ENCODE measurements at regions not wholly inside any gene's neighbourhood (a gene's known extent, or its start where the extent isn't known, plus 50 kb on each side); places are given as distances from the start of the nearest gene placed in this dataset.
"Not testable (repeated sequence)": the region's sequence is repeated elsewhere in the genome, so short reads cannot be mapped to it uniquely, and the experiment has no call there.

DNA sequence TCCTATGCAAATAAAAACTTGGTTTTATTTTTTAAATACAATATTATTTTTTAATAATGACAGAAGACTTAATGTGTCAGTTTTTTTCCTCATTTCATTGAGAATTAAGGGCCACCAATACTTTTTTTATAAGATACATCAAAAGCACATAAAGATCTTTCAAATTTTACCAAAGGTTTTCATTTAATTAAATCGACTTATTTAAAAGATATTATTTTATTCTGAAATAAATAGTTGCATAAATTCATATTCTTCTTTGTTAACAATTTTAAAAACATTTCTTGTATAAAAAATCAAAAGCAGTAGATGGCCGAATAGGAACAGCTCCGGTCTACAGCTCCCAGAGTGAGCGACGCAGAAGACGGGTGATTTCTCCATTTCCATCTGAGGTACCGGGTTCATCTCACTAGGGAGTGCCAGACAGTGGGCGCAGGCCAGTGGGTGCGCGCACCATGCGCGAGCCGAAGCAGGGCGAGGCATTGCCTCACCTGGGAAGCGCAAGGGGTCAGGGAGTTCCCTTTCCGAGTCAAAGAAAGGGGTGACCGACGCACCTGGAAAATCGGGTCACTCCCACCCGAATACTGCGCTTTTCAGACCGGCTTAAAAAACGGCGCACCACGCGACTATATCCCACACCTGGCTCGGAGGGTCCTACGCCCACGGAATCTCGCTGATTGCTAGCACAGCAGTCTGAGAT lies 374.6 kb upstream of the NPVF start:
- DNase-seq: not testable (repeated sequence)

GRCh38 chr7:25603427-25603740 lies 375.1 kb upstream of the NPVF start:
- DNase-seq: not testable (repeated sequence)

DNA sequence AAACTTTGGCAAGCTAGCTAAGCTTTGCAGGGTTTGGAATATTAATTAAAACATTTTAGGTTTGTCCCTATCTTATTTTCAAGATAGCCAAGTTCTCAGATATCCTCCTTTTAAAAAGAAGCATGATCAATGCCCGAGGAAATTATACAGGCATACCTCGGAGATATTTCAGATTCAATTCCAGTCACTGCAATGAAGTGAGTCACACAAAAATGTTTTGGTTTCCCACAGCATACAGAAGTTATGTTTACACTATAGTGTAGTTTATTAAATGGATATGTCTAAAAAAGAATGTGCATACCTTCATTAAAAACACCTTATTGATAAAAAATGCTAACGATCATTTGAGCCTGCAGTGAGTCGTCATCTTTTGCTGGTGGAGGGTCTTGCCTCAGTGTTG lies 382.9 kb upstream of the NPVF start:
- DNase-seq: no peak

DNA sequence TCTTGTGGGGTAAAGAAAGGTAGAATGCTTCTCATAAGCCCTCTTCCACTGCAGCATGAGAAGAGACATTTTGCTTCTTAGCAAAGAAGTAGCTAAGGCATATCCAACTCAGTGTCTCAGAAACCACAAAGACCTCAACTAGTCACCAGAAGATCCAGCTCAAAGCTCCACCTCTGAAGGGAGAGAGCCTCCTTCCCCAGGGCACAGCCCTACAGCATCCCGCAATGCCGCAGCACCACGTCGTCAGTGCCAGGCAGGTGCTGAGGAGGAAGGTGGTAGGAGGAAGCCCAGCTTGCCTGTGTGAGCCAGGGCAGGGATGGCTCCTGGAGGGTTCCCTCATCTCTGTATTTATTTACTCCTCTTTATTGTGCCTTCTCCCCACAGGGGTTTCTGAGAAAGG lies 385.6 kb upstream of the NPVF start:
- no peak for DNase-seq

GRCh38 chr7:25614415-25614814 lies 386.1 kb upstream of the NPVF start:
- no peak for DNase-seq

DNA sequence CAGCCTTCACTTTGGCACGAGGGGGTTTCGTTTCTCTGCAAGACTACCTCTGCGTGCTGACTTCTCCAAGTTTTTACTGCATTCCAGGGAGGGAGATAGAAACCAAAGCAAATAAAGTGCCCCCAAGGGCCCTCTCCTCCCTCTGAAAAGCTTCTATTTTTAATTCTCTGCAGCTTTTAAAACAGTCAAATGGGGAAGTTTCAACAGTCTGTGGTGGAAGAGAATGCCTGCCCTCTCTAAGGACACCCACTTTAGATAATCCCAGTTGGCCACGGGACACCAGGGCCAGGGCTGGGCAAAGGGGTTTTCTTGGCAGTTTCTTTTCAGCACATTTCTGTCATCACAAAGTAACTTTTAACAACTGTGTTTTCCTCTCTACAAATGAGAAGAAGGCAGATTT lies 386.7 kb upstream of the NPVF start:
- DNase-seq: no peak

DNA sequence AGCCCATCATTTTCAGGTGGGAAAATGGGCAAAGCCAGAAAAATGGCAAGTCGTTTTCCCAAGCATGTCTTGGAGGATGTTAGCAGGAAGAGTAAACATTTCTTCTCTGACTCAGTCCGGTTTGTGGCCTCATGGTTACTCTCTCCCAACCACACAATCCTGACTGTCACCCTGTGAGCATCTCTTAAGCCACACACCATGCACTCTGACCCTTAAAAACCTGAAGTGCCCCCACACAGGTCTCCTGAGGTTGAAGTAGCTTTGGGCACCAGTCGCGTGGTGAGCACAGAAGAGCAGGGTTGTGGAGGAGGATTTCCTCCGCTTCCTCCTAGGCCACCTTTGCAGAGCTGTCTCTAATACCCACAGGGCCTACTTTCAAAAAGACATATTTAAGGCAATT lies 387.3 kb upstream of the NPVF start:
- DNase-seq: no peak

DNA sequence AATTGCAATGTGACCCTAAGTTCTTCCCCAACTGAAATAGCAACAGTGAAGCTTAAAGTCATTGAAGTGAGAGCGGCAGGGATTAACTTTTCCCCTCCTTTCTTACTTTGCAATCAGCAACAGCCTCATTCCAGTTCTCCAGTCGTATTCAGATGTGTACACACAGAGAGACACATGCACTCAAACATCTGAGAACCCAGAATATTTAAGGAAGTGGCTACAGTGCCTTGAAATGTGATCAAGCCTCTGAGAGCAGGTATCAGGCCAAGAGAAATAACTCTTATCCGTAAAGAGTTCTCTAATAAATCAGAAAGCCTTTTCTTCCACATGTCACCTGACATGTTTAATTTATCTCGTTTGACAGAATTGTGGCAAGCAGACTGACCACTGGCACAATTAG lies 388.9 kb upstream of the NPVF start:
- no peak for DNase-seq

- DNase-seq: no peak
These were observed 389.4 kb upstream of the NPVF start for GRCh38 chr7:25617673-25618072.

- no peak for DNase-seq
These were observed 391.1 kb upstream of the NPVF start for GRCh38 chr7:25619381-25619780.

DNA sequence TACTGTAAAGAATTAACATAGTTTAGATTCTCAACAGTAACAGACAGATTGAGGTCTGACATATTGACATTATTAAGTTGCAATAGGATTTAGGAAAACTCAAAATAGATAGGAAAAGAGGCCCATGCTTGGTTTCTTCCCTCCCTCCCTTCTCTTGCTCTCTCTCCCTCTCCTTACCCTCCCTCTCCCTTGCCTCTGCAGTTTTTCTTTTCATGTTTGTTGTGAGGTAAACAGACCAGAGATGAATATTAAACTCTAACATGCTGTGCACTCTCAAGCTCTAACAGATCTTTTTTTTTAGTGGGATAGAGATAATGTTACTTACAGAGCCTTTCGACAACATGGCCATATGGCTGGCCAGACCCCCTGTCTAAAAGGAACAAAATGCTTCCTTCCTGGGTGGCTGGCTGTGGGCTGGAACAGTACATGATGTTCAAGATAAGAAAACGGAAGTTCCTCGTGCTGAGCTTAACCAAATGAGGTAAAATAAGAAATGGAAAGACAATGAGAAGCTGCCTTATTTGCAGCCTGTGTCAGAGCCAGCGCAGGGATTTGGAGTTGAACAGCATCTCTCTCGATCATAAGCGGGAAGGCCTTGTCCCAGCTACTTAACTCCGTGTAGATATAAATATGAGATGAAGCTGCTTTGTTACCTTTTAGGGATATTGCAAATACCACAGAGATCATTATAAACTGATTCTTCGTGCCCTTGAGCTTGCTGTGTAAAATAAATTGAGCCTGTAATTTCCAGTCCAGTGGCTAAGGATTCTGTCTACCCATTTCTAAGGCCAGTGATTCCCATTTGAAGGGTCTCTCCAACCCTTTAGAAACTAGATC lies 391.9 kb upstream of the NPVF start:
- peak; percentile 82 for DNase-seq

DNA sequence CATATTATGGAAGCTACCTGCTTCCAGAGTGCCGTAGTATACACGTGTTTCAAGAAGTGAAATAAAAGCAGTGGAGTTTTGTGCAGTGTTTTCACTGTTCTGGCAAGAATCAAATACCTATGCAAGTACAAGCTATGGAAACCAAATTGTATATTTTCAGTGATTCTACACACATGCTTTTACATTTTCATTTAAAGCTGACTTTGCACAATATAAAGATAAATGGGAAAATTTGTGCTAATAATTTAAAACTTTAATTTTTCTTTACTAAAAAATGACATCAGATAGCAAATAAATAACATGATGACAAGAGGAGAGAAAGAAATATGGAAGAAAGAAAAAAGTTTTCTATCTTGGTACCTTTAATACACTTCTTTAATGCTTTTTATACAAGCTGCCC lies 393.7 kb upstream of the NPVF start:
- DNase-seq: no peak

- no peak for DNase-seq
These were observed 394.4 kb upstream of the NPVF start for GRCh38 chr7:25622695-25623094.

DNA sequence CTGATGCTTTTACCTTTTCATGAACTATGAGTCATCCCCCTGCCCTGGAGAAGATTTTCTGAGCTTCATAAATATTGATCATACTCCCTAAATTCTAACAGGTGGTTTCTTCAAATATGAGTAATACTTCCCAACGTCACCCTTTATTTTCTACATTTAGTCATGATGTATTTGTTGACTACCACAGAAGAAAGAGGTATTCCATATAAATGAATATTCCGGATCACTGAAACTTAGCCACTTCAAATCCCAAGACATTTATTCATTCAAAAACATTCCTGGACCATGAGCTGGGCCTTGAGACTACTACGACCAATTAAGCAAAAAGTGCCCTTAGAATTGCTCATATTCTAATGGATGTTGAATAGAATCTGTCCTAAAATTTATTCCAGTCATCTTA lies 395.8 kb upstream of the NPVF start:
- no peak for DNase-seq

GRCh38 chr7:25624833-25625232 lies 396.5 kb upstream of the NPVF start:
- no peak for DNase-seq

- no peak for DNase-seq
These were observed 397.2 kb upstream of the NPVF start for GRCh38 chr7:25625306-25625992.

GRCh38 chr7:25626451-25627131 lies 398.3 kb upstream of the NPVF start:
- no peak for DNase-seq

GRCh38 chr7:25628446-25628845 lies 400.2 kb upstream of the NPVF start:
- no peak for DNase-seq

GRCh38 chr7:25632616-25633015 lies 404.3 kb upstream of the NPVF start:
- DNase-seq: peak; percentile 19

GRCh38 chr7:25633426-25634036 lies 405.2 kb upstream of the NPVF start:
- DNase-seq: no peak

- DNase-seq: no peak
These were observed 407.9 kb upstream of the NPVF start for GRCh38 chr7:25636168-25636567.

- peak; percentile 10 for DNase-seq
These were observed 408.6 kb upstream of the NPVF start for GRCh38 chr7:25636871-25637283.

DNA sequence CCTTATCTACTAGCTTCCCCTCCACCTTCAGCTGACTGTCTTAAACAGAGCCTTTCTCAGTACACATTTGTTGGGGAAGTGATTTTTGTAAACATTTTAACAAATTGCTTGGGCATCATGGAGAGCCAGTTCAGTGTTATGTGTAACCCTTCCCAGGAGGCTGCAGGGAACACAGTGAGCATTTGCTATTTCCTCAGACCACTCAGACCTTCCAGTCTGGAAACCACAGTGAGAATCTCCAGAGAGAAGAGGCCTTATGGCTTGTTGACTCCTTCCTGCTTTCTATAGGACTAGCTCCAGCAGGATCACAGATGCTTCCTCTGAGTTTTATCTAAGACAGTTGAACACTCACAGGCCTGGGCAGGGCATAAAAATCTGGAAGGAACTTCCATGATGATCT lies 409.8 kb upstream of the NPVF start:
- DNase-seq: no peak
